NCI-H510A (cell line): ENCODE measurements at regions not wholly inside any gene's neighbourhood (a gene's known extent, or its start where the extent isn't known, plus 50 kb on each side); places are given as distances from the start of the nearest gene placed in this dataset.

Experiments
- DNase-seq: peaks from one replicate; lab custom pipeline; 2025; lab: John Stamatoyannopoulos, UW

- no peak for DNase-seq
Measured at GRCh38 chr20:10921491-10922010, 247.8 kb upstream of the JAG1 start.

- no peak for DNase-seq
Measured at GRCh38 chr20:10922506-10922905, 248.7 kb upstream of the JAG1 start.

- no peak for DNase-seq
Measured at GRCh38 chr20:10922941-10923340, 249.1 kb upstream of the JAG1 start.

- peak; percentile 77 for DNase-seq
Measured at GRCh38 chr20:10924644-10925201, 250.9 kb upstream of the JAG1 start.

GRCh38 chr20:10925767-10926166 lies 252.0 kb upstream of the JAG1 start:
- no peak for DNase-seq

GRCh38 chr20:10927011-10927583 lies 253.3 kb upstream of the JAG1 start:
- peak; percentile 92 for DNase-seq

- DNase-seq = no peak
Measured at GRCh38 chr20:10927936-10928840, 254.4 kb upstream of the JAG1 start.

GRCh38 chr20:10928841-10929421 lies 255.1 kb upstream of the JAG1 start:
- DNase-seq = no peak

- DNase-seq = no peak
Measured at GRCh38 chr20:10935658-10936402, 262.0 kb upstream of the JAG1 start.

GRCh38 chr20:10936786-10937185 lies 263.0 kb upstream of the JAG1 start:
- no peak for DNase-seq

GRCh38 chr20:10939331-10939941 lies 265.6 kb upstream of the JAG1 start:
- DNase-seq = no peak

GRCh38 chr20:10940941-10941340 lies 267.1 kb upstream of the JAG1 start:
- DNase-seq = no peak

- no peak for DNase-seq
Measured at GRCh38 chr20:10943686-10944265, 270.0 kb upstream of the JAG1 start.

- DNase-seq = no peak
Measured at GRCh38 chr20:10946124-10946880, 272.5 kb upstream of the JAG1 start.

- DNase-seq = no peak
Measured at GRCh38 chr20:10947726-10948125, 273.9 kb upstream of the JAG1 start.

- no peak for DNase-seq
Measured at GRCh38 chr20:10949930-10950783, 276.4 kb upstream of the JAG1 start.

- no peak for DNase-seq
Measured at GRCh38 chr20:10951216-10951615, 277.4 kb upstream of the JAG1 start.

GRCh38 chr20:10951904-10952303 lies 278.1 kb upstream of the JAG1 start:
- no peak for DNase-seq

GRCh38 chr20:10953437-10953836 lies 279.6 kb upstream of the JAG1 start:
- DNase-seq = no peak
